ENCODE measurements at regions not wholly inside any gene's neighbourhood (a gene's known extent, or its start where the extent isn't known, plus 50 kb on each side); places are given as distances from the start of the nearest gene placed in this dataset.

DNA sequence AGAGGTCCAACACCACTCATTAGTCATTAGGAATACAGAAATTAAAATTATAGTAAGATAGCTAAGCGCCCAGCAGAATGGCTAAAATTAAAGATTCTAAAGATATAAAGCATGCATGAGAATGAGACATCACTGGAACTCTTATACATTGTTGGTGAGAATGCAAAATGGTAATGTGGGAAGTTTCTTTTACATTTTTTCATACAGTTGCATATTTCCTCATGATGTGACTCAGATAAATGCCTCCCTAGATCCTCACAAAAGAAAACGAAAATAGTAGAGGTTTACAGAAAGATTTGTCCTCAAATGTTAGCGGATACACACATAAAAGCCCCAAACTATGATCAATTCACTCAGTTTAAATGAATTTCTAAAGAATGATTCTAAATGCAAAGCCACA, 633.7 kb upstream of the GJE1 start:
- no peak for DNase-seq
- no peak for ATAC-seq (ENCODE audit: low read depth)
- POLR2A ChIA-PET = no interaction called here
- intact Hi-C loops (cut with micrococcal nuclease) = no loop called here
- Mint-ChIP-seq H3K27me3 (no peaks in the 10 kb centered on the region), H3K27ac (no peak overlapping the region), H3K9me3 (peaks cover 9% of the 10 kb centered on the region), H3K4me1 (peaks cover 19% of the 10 kb centered on the region), H3K4me3 (no peak overlapping the region), H3K36me3 (ENCODE audit: low read depth) (no peaks in the 10 kb centered on the region)
- TF ChIP-seq, protein P1, sequence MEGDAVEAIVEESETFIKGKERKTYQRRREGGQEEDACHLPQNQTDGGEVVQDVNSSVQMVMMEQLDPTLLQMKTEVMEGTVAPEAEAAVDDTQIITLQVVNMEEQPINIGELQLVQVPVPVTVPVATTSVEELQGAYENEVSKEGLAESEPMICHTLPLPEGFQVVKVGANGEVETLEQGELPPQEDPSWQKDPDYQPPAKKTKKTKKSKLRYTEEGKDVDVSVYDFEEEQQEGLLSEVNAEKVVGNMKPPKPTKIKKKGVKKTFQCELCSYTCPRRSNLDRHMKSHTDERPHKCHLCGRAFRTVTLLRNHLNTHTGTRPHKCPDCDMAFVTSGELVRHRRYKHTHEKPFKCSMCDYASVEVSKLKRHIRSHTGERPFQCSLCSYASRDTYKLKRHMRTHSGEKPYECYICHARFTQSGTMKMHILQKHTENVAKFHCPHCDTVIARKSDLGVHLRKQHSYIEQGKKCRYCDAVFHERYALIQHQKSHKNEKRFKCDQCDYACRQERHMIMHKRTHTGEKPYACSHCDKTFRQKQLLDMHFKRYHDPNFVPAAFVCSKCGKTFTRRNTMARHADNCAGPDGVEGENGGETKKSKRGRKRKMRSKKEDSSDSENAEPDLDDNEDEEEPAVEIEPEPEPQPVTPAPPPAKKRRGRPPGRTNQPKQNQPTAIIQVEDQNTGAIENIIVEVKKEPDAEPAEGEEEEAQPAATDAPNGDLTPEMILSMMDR (IDR thresholded peaks at IDR 0.05) = no peak
- CTCF ChIA-PET = no interaction called here

DNA sequence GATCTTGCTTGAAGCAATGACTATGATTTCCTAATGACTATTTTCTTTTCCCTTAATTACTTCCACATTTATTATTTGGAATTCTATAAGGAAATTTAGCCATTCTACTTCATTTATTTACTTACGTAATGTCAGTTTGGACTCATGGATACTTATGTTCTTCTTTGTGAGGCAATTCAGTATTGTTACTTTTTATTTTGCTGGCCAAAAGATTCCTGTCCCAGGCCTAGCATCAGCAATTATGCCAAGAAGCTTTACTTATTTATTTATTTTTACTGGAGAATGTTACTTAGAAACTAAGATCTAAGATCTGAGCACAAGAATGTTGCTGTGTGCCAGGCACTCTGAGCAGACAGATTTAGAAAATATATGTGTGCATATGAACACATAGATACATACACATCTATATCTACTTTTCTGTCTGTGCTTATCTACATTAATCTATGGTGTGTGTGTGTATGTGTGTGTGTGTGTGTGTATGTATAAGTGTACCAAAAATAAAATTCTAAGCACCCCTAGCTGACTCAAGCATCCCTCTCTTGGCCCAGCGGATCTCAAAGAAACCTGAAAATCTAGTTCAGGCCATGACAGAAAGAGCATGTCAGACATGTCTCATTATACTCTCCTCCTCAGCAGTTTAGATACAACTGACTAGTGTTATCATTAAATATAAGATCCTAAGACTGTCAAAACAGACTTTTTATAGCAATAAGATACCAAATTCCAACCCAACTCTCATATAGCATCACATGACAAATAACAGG, 640.0 kb upstream of the GJE1 start:
- TF ChIP-seq, protein P1 (IDR thresholded peaks at IDR 0.05) = no peak
- Mint-ChIP-seq H3K4me1 (peaks cover 23% of the 10 kb centered on the region), H3K9me3 (no peaks in the 10 kb centered on the region), H3K27me3 (no peaks in the 10 kb centered on the region), H3K4me3 (no peak overlapping the region), H3K27ac (no peak overlapping the region), H3K36me3 (ENCODE audit: low read depth) (no peaks in the 10 kb centered on the region)
- intact Hi-C loops (cut with micrococcal nuclease) = no loop called here
- POLR2A ChIA-PET = no interaction called here
- DNase-seq (no peak), ATAC-seq (ENCODE audit: low read depth) (no peak)
- CTCF ChIA-PET = no interaction called here

DNA sequence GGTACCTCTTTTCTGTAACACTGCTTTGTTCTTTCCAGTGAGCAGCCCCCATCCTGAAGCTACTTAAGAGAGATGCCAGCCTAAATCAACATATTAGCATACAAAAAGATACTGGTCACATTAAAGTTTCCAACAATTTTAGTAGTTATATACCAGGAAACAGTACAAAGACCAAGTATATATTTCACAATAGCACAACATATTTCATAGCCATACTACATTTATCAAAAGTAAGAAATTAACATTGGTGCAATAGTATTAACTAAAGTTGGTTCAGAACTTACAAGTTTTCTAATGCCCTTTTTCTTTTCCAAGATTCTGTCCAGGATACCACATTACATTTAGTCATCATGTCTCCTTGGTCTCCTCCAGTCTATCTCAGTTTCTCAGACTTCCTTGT, 641.0 kb upstream of the GJE1 start:
- ChIA-PET POLR2A (no interaction called here), CTCF (no interaction called here)
- H3K9me3 Mint-ChIP-seq = no peaks in the 10 kb centered on the region
- intact Hi-C loops (cut with micrococcal nuclease) = no loop called here
- no peaks in the 10 kb centered on the region for H3K27me3 Mint-ChIP-seq
- TF ChIP-seq, protein P1 (IDR thresholded peaks at IDR 0.05) = no peak
- H3K4me1 Mint-ChIP-seq = peaks cover 18% of the 10 kb centered on the region
- no peak overlapping the region for H3K27ac Mint-ChIP-seq
- H3K4me3 Mint-ChIP-seq = no peak overlapping the region
- DNase-seq (no peak), ATAC-seq (ENCODE audit: low read depth) (no peak)
- H3K36me3 Mint-ChIP-seq (ENCODE audit: low read depth) = no peaks in the 10 kb centered on the region

DNA sequence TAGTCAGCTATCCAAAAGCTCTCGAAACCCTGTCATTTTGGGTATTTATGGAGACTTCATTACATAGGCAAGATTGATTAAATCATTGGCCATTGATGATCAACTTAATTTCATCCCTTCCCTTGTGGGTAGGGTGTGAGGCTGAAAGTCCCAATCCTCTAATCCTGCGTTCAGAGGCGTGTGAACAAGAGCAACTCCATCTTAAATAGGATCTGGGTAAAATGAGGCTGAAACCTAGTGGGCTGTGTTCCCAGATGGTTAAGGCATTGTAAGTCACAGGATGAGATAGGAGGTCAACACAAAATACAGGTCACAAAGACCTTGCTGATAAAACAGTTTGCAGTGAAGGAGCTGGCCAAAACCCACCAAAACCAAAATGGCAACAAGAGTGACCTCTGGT, 641.7 kb upstream of the GJE1 start:
- TF ChIP-seq, protein P1 (IDR thresholded peaks at IDR 0.05) = no peak
- no peak for DNase-seq
- H3K9me3 Mint-ChIP-seq = no peaks in the 10 kb centered on the region
- no peak for ATAC-seq (ENCODE audit: low read depth)
- H3K27ac Mint-ChIP-seq = no peak overlapping the region
- H3K36me3 Mint-ChIP-seq (ENCODE audit: low read depth) = no peaks in the 10 kb centered on the region
- intact Hi-C loops (cut with micrococcal nuclease) = no loop called here
- POLR2A ChIA-PET = no interaction called here
- peaks cover 15% of the 10 kb centered on the region for H3K4me1 Mint-ChIP-seq
- H3K4me3 Mint-ChIP-seq = no peak overlapping the region
- CTCF ChIA-PET = no interaction called here
- H3K27me3 Mint-ChIP-seq = no peaks in the 10 kb centered on the region

DNA sequence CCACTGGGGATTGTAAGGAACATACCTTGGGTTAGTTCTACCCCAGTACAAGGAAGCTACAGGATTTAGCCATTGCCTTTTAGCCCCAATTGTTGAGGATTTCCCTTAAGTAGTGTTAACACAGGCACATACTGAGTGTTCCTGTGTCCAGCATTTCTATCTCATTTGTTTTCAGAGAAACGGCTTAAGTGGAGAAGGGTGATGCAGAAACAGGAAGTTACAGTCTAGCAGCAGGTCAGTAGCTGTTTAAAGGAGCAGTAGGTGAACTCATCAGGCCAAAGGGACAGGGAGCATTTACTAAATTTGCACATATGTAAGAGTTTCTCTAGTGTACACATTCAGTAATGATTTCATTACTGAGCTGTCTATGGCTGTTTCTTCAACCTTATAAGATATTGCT, 644.2 kb upstream of the GJE1 start:
- H3K27ac Mint-ChIP-seq = peak overlapping the region; percentile 71

More for the DNA sequence above, 644.2 kb upstream of the GJE1 start:
- no peaks in the 10 kb centered on the region for H3K27me3 Mint-ChIP-seq
- no peak overlapping the region for H3K4me3 Mint-ChIP-seq
- peaks cover 37% of the 10 kb centered on the region for H3K4me1 Mint-ChIP-seq
- TF ChIP-seq, protein P1 (IDR thresholded peaks at IDR 0.05) = no peak
- POLR2A ChIA-PET = interaction anchor here (0.6 kb wide), 1 partner anchor 42 kb away, joined by 3 read pairs; no protein-coding TSS in a partner anchor
- CTCF ChIA-PET = no interaction called here
- intact Hi-C loops (cut with micrococcal nuclease) = no loop called here
- DNase-seq = no peak
- no peaks in the 10 kb centered on the region for H3K36me3 Mint-ChIP-seq (ENCODE audit: low read depth)
- no peak for ATAC-seq (ENCODE audit: low read depth)
- no peaks in the 10 kb centered on the region for H3K9me3 Mint-ChIP-seq
